ENCODE measurements at regions not wholly inside any gene's neighbourhood (a gene's known extent, or its start where the extent isn't known, plus 50 kb on each side); places are given as distances from the start of the nearest gene placed in this dataset.

DNA sequence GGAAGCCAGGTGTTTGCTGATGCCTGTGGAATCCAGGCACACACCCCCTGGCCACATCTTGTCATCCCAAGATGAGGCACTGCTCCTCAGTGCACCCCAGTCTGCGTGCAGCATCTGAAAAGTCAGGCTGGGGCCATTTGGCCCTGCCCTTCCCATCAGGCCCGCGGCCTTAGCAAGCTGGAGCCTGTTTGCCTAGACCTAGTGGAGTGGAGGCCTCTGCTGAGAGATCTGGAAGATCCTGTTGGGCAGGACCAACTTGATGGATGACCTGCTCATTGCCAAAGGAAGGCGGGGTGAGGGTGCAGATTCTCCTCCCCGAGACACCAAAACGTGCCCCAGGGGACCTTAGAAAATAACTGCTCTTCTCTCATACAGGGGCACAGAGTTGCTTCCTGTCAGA, 220.2 kb downstream of the SHQ1 start:
- DNase-seq (ENCODE audit: low read depth), result no peak
- TF ChIP-seq CTCF (IDR thresholded peaks at IDR 0.05; ENCODE audit: control insufficient read depth, insufficient read depth, low read depth, low read length, missing control alignments), result no peak
- no peak overlapping the region for H3K4me3 ChIP-seq (ENCODE audit: control insufficient read depth, low read depth, low read length)

DNA sequence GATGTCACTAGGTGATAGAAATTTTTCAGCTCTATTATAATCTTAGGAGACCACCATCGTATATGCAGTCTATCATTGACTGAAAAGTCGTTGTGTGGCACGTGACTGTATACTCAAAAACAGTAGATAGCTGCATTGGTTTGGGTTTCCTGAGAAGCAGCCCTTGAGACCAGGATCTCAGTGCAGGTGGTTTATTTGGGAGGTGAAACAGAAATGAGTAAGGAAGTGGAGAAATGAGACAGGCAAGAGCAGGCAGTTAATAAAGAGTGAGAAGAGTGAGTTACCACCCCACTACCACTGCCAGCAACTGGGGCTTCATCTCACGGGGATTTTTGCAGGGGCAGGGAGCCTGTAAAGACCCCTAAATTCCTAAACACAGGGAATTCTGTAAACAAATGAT, 221.0 kb downstream of the SHQ1 start:
- no peak for TF ChIP-seq CTCF (IDR thresholded peaks at IDR 0.05; ENCODE audit: control insufficient read depth, insufficient read depth, low read depth, low read length, missing control alignments)
- DNase-seq (ENCODE audit: low read depth), result no peak
- H3K4me3 ChIP-seq (ENCODE audit: control insufficient read depth, low read depth, low read length), result no peak overlapping the region

DNA sequence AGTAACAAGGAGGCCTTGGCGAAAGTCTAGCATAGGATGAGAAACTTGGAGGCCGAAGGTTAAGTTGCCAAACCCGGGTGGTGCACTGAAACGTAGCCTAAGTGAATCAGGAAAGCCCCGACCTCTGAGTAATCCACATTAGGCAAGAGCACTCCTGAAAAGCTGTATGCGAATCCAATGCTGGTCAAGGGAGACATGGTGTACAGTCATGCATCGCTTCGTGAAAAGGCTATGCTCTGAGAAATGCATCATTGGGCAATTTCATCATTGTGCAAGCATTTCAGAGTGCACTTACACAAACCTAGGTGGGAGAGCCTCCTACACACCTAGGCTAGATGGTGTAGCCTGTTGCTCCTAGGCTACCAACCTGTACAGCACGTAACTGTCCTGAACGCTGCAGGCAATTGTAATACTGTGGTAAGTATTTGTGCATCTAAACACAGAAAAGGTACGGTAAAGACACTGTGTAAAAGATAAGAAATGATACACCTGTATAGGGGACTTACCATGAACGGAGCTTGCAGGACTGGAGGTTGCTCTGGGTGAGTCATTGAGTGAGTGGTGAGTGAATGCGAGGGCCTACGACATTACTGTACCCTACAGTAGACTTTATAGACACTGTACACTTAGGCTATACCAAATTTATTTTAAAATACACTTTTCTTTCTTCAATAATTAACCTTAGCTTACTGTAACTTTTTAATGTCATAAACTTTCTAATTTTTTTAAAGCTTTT, 222.5 kb downstream of the SHQ1 start:
- peak; percentile 37 for DNase-seq (ENCODE audit: low read depth)
- no peak for TF ChIP-seq CTCF (IDR thresholded peaks at IDR 0.05; ENCODE audit: control insufficient read depth, insufficient read depth, low read depth, low read length, missing control alignments)
- no peak overlapping the region for H3K4me3 ChIP-seq (ENCODE audit: control insufficient read depth, low read depth, low read length)

- H3K4me3 ChIP-seq (ENCODE audit: control insufficient read depth, low read depth, low read length), result no peak overlapping the region
- no peak for DNase-seq (ENCODE audit: low read depth)
- TF ChIP-seq CTCF (IDR thresholded peaks at IDR 0.05; ENCODE audit: control insufficient read depth, insufficient read depth, low read depth, low read length, missing control alignments), result no peak
These were observed 223.6 kb downstream of the SHQ1 start for GRCh38 chr3:72624656-72625055.

GRCh38 chr3:72618739-72619138, 229.5 kb downstream of the SHQ1 start:
- TF ChIP-seq CTCF (IDR thresholded peaks at IDR 0.05; ENCODE audit: control insufficient read depth, insufficient read depth, low read depth, low read length, missing control alignments), result no peak
- no peak overlapping the region for H3K4me3 ChIP-seq (ENCODE audit: control insufficient read depth, low read depth, low read length)
- DNase-seq (ENCODE audit: low read depth), result no peak

- H3K4me3 ChIP-seq (ENCODE audit: control insufficient read depth, low read depth, low read length), result no peak overlapping the region
- no peak for TF ChIP-seq CTCF (IDR thresholded peaks at IDR 0.05; ENCODE audit: control insufficient read depth, insufficient read depth, low read depth, low read length, missing control alignments)
- DNase-seq (ENCODE audit: low read depth), result no peak
These were observed 230.7 kb downstream of the SHQ1 start for GRCh38 chr3:72617424-72618024.

Data from AG09309 (cell line).